ENCODE measurements at regions not wholly inside any gene's neighbourhood (a gene's known extent, or its start where the extent isn't known, plus 50 kb on each side); places are given as distances from the start of the nearest gene placed in this dataset.
"Not testable (repeated sequence)": the region's sequence is repeated elsewhere in the genome, so short reads cannot be mapped to it uniquely, and the experiment has no call there.

GRCh38 chr6:122185458-122185857 is 214.0 kb upstream of the HSF2 start:
- H3K4me1 ChIP-seq (ENCODE audit: control insufficient read depth, insufficient read depth, low read length); H3K27ac ChIP-seq (ENCODE audit: extremely low read depth, low read depth, low read length); H3K4me3 ChIP-seq (ENCODE audit: low read depth, low read length); H3K9me3 ChIP-seq (ENCODE audit: control insufficient read depth, insufficient read depth, low read depth, low read length); POLR2A ChIA-PET; H3K36me3 ChIP-seq (ENCODE audit: control insufficient read depth in 2 of 2, insufficient read depth in 1 of 2, low read length in 2 of 2): not testable (repeated sequence)
- CTCF ChIA-PET: interaction anchor here (0.6 to 2.4 kb wide), 8 partner anchors 8 to 755 kb away, joined by 3 to 18 read pairs (median 6); no protein-coding TSS in a partner anchor

- POLR2A ChIA-PET: no interaction called here
- CTCF ChIA-PET: interaction anchor here (0.9 to 1.1 kb wide), 3 partner anchors 11 to 757 kb away, joined by 3 to 4 read pairs (median 3); no protein-coding TSS in a partner anchor
- Histone ChIP-seq H3K9me3 (ENCODE audit: control insufficient read depth, insufficient read depth, low read depth, low read length) (no peaks in the 10 kb centered on the region), H3K36me3 (ENCODE audit: control insufficient read depth in 2 of 2, insufficient read depth in 1 of 2, low read length in 2 of 2) (no peaks in the 10 kb centered on the region), H3K4me3 (ENCODE audit: low read depth, low read length) (no peak overlapping the region), H3K27ac (ENCODE audit: extremely low read depth, low read depth, low read length) (no peak overlapping the region), H3K4me1 (ENCODE audit: control insufficient read depth, insufficient read depth, low read length) (no peaks in the 10 kb centered on the region)
- TF ChIP-seq GLI4 (tag by site-specific recombination; IDR thresholded peaks at IDR 0.05): no peak
- TF ChIP-seq KLF9 (tag by site-specific recombination; IDR thresholded peaks at IDR 0.05; ENCODE audit: low read depth): no peak
- TF ChIP-seq ZSCAN23 (tag by site-specific recombination; IDR thresholded peaks at IDR 0.05): no peak
- TF ChIP-seq ZNF777 (tag by site-specific recombination; IDR thresholded peaks at IDR 0.05; ENCODE audit: borderline replicate concordance): no peak
- no peak for TF ChIP-seq ZNF362 (tag by site-specific recombination; IDR thresholded peaks at IDR 0.05)
- TF ChIP-seq SP2 (tag by site-specific recombination; IDR thresholded peaks at IDR 0.05): no peak
- no peak for TF ChIP-seq ZBTB49 (tag by site-specific recombination; IDR thresholded peaks at IDR 0.05; ENCODE audit: low read depth)
- TF ChIP-seq WT1 (tag by site-specific recombination; IDR thresholded peaks at IDR 0.05): no peak
- no peak for TF ChIP-seq YY2 (tag by site-specific recombination; IDR thresholded peaks at IDR 0.05)
- TF ChIP-seq ZNF221 (tag by site-specific recombination; IDR thresholded peaks at IDR 0.05; ENCODE audit: borderline replicate concordance): no peak
Observed at GRCh38 chr6:122187186-122187585, 212.3 kb upstream of the HSF2 start.

- CTCF ChIA-PET: interaction anchor here (0.8 kb wide), 1 partner anchor 14 kb away, joined by 3 read pairs; no protein-coding TSS in a partner anchor
- Histone ChIP-seq H3K27ac (ENCODE audit: extremely low read depth, low read depth, low read length) (no peak overlapping the region), H3K4me1 (ENCODE audit: control insufficient read depth, insufficient read depth, low read length) (0 out of 2 replicates have a peak, but pooled peaks cover 3% of the 10 kb centered on the region), H3K36me3 (ENCODE audit: control insufficient read depth in 2 of 2, insufficient read depth in 1 of 2, low read length in 2 of 2) (no peaks in the 10 kb centered on the region), H3K4me3 (ENCODE audit: low read depth, low read length) (no peak overlapping the region), H3K9me3 (ENCODE audit: control insufficient read depth, insufficient read depth, low read depth, low read length) (no peaks in the 10 kb centered on the region)
- POLR2A ChIA-PET: no interaction called here
- TF ChIP-seq ATF2 (tag by site-specific recombination; IDR thresholded peaks at IDR 0.05; ENCODE audit: low read depth) (peak; percentile 25; the same call in 1 of the 2 replicates), ZNF202 (tag by site-specific recombination; IDR thresholded peaks at IDR 0.05; ENCODE audit: borderline replicate concordance) (no peak), KLF17 (tag by site-specific recombination; IDR thresholded peaks at IDR 0.05) (no peak), OSR2 (tag by site-specific recombination; IDR thresholded peaks at IDR 0.05) (peak; percentile 85), KLF8 (tag by site-specific recombination; IDR thresholded peaks at IDR 0.05) (peak; percentile 77), ZBTB11 (tag by site-specific recombination; conservative IDR thresholded peaks at IDR 0.05; ENCODE audit: low read depth) (no peak), IKZF3 (tag by site-specific recombination; IDR thresholded peaks at IDR 0.05) (peak; percentile 80), ZNF639 (tag by site-specific recombination; IDR thresholded peaks at IDR 0.05) (no peak), ZSCAN23 (tag by site-specific recombination; IDR thresholded peaks at IDR 0.05) (0 out of 2 replicates have a peak, but pooled peaks have one; percentile 26), ZBTB21 (tag by site-specific recombination; IDR thresholded peaks at IDR 0.05) (no peak), ZNF629 (tag by site-specific recombination; IDR thresholded peaks at IDR 0.05) (0 out of 2 replicates have a peak, but pooled peaks have one; percentile 18), RBAK (tag by site-specific recombination; IDR thresholded peaks at IDR 0.05) (no peak)
Observed at GRCh38 chr6:122198922-122199321, 200.5 kb upstream of the HSF2 start.
